T-helper 17 cell (primary cell): ENCODE measurements at regions not wholly inside any gene's neighbourhood (a gene's known extent, or its start where the extent isn't known, plus 50 kb on each side); places are given as distances from the start of the nearest gene placed in this dataset.

Experiments used
- ATAC-seq: fragments of 150-1000 bp; cut with Tn5 transposase; 2 replicates; pipeline ENCODE4 v1.10.0; 2021; ENCODE audit warnings: mild to moderate bottlenecking, moderate library complexity
- DNase-seq, 3 donors: peaks; one replicate each; pipeline versions ENCODE4 v3.0.0 to v3.0.0-alpha.2; 2020 to 2021
- H3K9me3 ChIP-seq: one replicate; pipeline ENCODE4 v1.7.0; 2013; ENCODE audit warnings: low read length, mild to moderate bottlenecking; ENCODE audit not compliant: control insufficient read depth, poor library complexity, severe bottlenecking
- H3K27ac Mint-ChIP-seq: one replicate; pipeline ENCODE4 v1.8.0; 2022; ENCODE audit warnings: mild to moderate bottlenecking, moderate library complexity, mixed read lengths
- H3K27me3 Mint-ChIP-seq: one replicate; pipeline ENCODE4 v1.8.0; 2022; ENCODE audit warnings: mixed read lengths
- H3K36me3 Mint-ChIP-seq: one replicate; pipeline ENCODE4 v1.8.0; 2022; ENCODE audit warnings: low read depth, mixed read lengths
- H3K4me1 Mint-ChIP-seq: one replicate; pipeline ENCODE4 v1.8.0; 2022; ENCODE audit warnings: mild to moderate bottlenecking, mixed read lengths
- H3K4me3 Mint-ChIP-seq: one replicate; pipeline ENCODE4 v1.8.0; 2022; ENCODE audit warnings: mild to moderate bottlenecking, moderate library complexity, mixed read lengths

DNA sequence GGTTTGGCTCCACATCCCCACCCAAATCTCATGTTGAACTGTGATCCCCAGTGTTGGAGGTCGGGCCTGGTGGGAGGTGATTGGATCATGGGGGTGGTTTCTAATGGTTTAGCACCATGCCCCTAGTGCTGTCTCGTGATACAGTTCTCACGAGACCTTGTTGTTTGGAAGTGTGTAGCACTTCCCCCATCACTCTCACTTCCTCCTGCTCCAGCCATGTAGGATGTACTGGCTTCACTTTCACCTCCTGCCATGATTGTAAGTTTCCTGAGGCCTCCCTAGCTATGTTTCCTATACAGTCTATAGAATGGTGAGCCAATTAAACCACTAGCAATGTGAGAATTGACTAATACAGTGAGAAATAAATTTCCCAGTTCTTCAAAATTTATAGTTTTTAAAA is 325.9 kb downstream of the FSIP2 start:
- ATAC-seq (no peak), DNase-seq (no peak)
- H3K36me3 Mint-ChIP-seq, result no peaks in the 10 kb centered on the region
- no peak overlapping the region for H3K4me3 Mint-ChIP-seq
- no peaks in the 10 kb centered on the region for H3K4me1 Mint-ChIP-seq
- no peak overlapping the region for H3K27ac Mint-ChIP-seq
- no peaks in the 10 kb centered on the region for H3K27me3 Mint-ChIP-seq
- peaks cover 2% of the 10 kb centered on the region for H3K9me3 ChIP-seq

GRCh38 chr2:186065491-186065890 is 326.9 kb downstream of the FSIP2 start:
- Mint-ChIP-seq H3K27ac (no peak overlapping the region), H3K36me3 (no peaks in the 10 kb centered on the region), H3K4me1 (no peaks in the 10 kb centered on the region), H3K4me3 (no peak overlapping the region), H3K27me3 (no peaks in the 10 kb centered on the region)
- no peak for ATAC-seq
- H3K9me3 ChIP-seq, result peaks cover 2% of the 10 kb centered on the region
- DNase-seq, result no peak

DNA sequence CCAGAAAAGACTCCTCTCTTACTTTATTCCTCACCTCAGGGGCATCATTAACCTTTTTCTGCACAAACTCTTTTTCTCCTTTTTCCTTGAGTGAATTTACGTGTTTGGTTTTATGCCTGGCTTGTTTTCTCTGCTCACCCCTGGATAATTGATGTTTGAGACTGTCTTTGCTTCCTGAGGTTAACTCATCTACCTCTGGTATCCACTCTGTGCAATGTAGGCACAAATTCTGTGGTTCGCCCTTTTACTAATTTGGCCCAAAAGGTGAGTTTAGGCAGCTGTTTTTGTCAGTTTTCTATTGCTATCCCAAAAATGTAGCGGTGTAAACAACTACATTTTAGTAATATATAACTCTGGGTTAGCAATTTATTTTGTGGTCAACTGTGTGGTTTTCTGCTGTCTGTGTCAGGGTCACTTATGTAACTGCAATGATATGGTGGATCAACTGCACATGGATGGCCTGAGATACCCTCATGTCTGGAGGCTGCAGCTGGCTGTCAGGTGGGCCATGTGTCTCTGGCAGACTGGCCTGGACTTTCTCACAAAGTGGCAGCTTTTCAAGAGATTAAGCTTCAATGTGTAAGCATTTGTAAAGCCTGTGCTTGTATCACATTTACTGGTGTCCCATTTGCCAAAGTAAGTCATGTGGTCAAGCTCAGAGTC is 329.7 kb downstream of the FSIP2 start:
- Mint-ChIP-seq H3K27me3 (no peaks in the 10 kb centered on the region), H3K27ac (no peak overlapping the region), H3K36me3 (no peaks in the 10 kb centered on the region), H3K4me3 (no peak overlapping the region), H3K4me1 (no peaks in the 10 kb centered on the region)
- DNase-seq (no peak), ATAC-seq (no peak)
- peaks cover 2% of the 10 kb centered on the region for H3K9me3 ChIP-seq

GRCh38 chr2:186069676-186070075 is 331.1 kb downstream of the FSIP2 start:
- DNase-seq, result no peak
- no peak for ATAC-seq
- Mint-ChIP-seq H3K4me1 (no peaks in the 10 kb centered on the region), H3K27ac (no peak overlapping the region), H3K4me3 (no peak overlapping the region), H3K36me3 (no peaks in the 10 kb centered on the region), H3K27me3 (no peaks in the 10 kb centered on the region)
- peaks cover 2% of the 10 kb centered on the region for H3K9me3 ChIP-seq

- no peak for ATAC-seq
- no peak overlapping the region for H3K27ac Mint-ChIP-seq
Measured at GRCh38 chr2:186085226-186085625, 346.6 kb downstream of the FSIP2 start.

DNA sequence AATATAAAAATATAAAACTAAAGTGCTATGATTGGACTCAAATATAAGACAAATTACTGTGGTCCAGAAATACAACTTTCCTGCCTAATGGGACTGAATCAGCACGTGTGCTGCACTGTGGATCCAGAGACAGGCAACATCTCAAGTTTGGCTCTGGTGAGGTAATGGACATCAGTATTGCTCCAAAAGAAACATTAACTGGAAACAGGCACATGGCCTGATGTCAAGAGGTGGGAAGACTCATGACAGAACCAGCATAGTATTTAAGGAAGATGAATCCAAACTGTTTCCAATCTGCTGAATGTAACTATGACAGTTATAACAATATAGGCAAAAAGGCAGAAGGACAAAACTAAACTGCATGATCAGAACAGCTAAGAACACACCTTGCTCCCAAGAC is 354.6 kb downstream of the FSIP2 start:
- Mint-ChIP-seq H3K27ac (no peak overlapping the region), H3K27me3 (no peaks in the 10 kb centered on the region), H3K4me3 (no peak overlapping the region), H3K36me3 (no peaks in the 10 kb centered on the region), H3K4me1 (no peaks in the 10 kb centered on the region)
- ATAC-seq, result no peak
- no peak for DNase-seq
- no peaks in the 10 kb centered on the region for H3K9me3 ChIP-seq

More at GRCh38 chr2:186085226-186085625, 346.6 kb downstream of the FSIP2 start:
- Mint-ChIP-seq H3K4me3 (no peak overlapping the region), H3K36me3 (no peaks in the 10 kb centered on the region), H3K27me3 (no peaks in the 10 kb centered on the region), H3K4me1 (no peaks in the 10 kb centered on the region)
- no peak for DNase-seq
- no peaks in the 10 kb centered on the region for H3K9me3 ChIP-seq

GRCh38 chr2:186098821-186099220 is 360.2 kb downstream of the FSIP2 start:
- Mint-ChIP-seq H3K27ac (no peak overlapping the region), H3K36me3 (no peaks in the 10 kb centered on the region), H3K27me3 (no peaks in the 10 kb centered on the region), H3K4me1 (no peaks in the 10 kb centered on the region), H3K4me3 (no peak overlapping the region)
- no peaks in the 10 kb centered on the region for H3K9me3 ChIP-seq
- DNase-seq (no peak), ATAC-seq (no peak)

DNA sequence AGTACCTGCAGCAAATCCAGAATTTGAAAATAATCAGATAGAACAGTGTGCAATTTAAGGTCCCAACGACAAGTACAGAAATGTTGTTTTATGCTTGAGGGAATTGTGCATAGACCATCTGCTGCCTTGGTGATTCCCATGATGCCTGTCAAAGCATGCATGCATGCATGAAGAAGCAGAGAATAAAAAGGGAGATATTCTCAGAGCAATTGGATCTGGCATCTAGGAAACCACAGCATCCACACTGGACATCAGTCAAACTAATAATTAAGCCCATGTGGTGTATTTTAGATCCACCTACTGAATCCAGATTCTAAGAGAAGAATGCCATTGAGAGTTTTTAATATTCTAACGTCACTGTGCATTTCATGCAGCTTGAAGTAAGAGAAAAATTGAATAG is 361.2 kb downstream of the FSIP2 start:
- Mint-ChIP-seq H3K27me3 (no peaks in the 10 kb centered on the region), H3K4me1 (no peaks in the 10 kb centered on the region), H3K36me3 (no peaks in the 10 kb centered on the region), H3K27ac (no peak overlapping the region), H3K4me3 (no peak overlapping the region)
- ATAC-seq, result no peak
- DNase-seq, result no peak
- no peaks in the 10 kb centered on the region for H3K9me3 ChIP-seq

GRCh38 chr2:186100636-186101035 is 362.0 kb downstream of the FSIP2 start:
- H3K36me3 Mint-ChIP-seq, result no peaks in the 10 kb centered on the region
- no peaks in the 10 kb centered on the region for H3K9me3 ChIP-seq
- no peaks in the 10 kb centered on the region for H3K27me3 Mint-ChIP-seq
- H3K4me3 Mint-ChIP-seq, result no peak overlapping the region
- ATAC-seq, result no peak
- no peak for DNase-seq
- no peak overlapping the region for H3K27ac Mint-ChIP-seq
- H3K4me1 Mint-ChIP-seq, result no peaks in the 10 kb centered on the region

DNA sequence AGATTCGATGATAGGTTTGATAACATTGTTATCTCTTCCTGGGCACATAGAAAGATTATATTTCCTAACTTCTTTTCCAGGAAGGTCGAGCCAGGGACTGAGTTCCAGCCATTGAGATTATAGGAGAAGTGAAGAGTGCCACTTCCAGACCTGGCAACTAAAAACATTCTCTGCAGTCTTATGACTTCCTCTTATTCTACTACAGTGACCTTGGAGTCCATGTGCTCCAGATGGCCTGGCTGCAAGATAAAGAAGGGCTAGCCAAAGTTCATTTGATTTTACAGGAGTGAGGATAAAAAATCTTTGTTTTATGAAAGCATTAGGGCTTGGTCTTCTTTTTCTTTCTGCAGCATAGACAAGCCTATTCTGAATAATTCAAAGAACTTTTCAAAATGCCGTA is 363.0 kb downstream of the FSIP2 start:
- H3K9me3 ChIP-seq, result no peaks in the 10 kb centered on the region
- Mint-ChIP-seq H3K27ac (no peak overlapping the region), H3K4me3 (no peak overlapping the region), H3K36me3 (no peaks in the 10 kb centered on the region), H3K4me1 (no peaks in the 10 kb centered on the region), H3K27me3 (no peaks in the 10 kb centered on the region)
- ATAC-seq (no peak), DNase-seq (no peak)

DNA sequence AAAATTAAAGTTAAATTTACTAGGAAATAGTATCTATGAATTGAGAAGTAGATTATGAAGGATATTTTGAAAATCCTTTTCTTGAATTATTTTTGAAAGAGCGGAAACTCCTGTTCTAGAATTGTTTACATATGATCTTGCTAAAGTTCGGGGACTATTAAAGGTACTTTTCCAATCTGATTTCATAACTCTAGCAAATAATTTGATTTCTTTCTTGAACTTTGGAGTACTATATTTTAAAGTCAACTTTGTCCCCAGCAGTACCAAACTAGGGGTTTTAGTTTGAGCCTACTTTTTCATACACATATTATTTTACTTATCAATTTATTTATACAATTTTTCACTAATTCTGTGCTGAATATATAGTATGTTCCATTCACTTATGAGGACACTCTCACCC is 364.7 kb downstream of the FSIP2 start:
- ATAC-seq, result no peak
- no peaks in the 10 kb centered on the region for H3K27me3 Mint-ChIP-seq
- H3K27ac Mint-ChIP-seq, result no peak overlapping the region
- H3K4me3 Mint-ChIP-seq, result no peak overlapping the region
- H3K4me1 Mint-ChIP-seq, result no peaks in the 10 kb centered on the region
- peaks cover 2% of the 10 kb centered on the region for H3K36me3 Mint-ChIP-seq
- DNase-seq, result no peak
- H3K9me3 ChIP-seq, result no peaks in the 10 kb centered on the region

DNA sequence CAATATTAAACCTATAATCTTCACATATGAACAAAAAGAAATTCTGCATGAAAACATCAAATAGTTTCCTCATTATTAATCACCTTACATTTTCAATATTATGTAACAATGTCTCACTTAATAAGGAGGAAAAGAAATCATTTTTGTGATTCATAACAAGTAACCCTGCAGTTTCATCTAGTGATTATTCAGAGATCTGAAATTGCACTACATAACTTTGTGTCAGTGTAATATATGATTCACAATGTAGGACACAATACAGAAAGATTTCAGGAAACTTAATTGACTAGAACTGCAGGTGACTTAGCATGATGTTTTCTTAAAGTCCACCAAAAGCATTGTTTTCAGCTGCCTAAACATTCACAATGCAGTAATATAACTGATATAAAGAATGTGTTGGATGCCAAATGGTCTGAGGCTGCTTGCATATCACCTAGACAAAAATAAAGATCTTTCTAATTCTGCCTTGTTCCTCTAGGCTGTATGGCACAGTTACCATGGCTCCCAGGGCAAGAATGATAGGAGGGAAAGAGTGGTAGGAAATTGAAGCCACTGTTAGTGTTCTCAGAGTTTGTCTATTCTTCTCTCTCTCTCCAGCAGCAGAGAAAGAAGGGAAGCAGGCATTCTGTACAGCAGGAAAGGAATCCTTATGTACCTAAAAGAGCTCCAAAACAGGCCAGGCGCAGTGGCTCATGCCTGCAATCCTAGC is 366.6 kb downstream of the FSIP2 start:
- no peak overlapping the region for H3K27ac Mint-ChIP-seq
- no peak for DNase-seq
- no peaks in the 10 kb centered on the region for H3K4me1 Mint-ChIP-seq
- H3K4me3 Mint-ChIP-seq, result no peak overlapping the region
- H3K27me3 Mint-ChIP-seq, result no peaks in the 10 kb centered on the region
- peaks cover 2% of the 10 kb centered on the region for H3K36me3 Mint-ChIP-seq
- no peak for ATAC-seq
- no peaks in the 10 kb centered on the region for H3K9me3 ChIP-seq

DNA sequence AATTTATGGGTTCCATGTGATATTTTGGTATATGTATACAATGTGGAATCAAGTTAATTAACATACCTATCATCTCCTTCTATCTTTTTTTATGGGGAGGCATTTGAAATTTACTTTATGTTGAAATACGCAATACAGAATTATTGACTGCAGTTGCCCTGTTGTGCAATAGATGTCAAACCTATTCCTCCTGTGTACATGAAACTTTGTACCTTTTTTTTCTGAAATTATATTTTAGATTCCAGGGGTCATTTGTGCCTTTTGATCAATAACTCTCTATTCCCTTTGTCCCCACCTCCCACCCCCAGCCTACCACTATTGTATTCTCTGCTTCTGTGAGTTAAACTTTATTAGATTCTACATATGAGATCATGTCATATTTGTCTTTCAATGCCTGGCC is 369.9 kb downstream of the FSIP2 start:
- Mint-ChIP-seq H3K4me1 (no peaks in the 10 kb centered on the region), H3K27me3 (no peaks in the 10 kb centered on the region), H3K27ac (no peak overlapping the region), H3K36me3 (peaks cover 2% of the 10 kb centered on the region), H3K4me3 (no peak overlapping the region)
- no peaks in the 10 kb centered on the region for H3K9me3 ChIP-seq
- DNase-seq (no peak), ATAC-seq (no peak)

GRCh38 chr2:186113284-186113683 is 372.8 kb upstream of the ZC3H15 start:
- Mint-ChIP-seq H3K4me1 (no peaks in the 10 kb centered on the region), H3K4me3 (no peak overlapping the region), H3K27me3 (no peaks in the 10 kb centered on the region), H3K36me3 (peaks cover 2% of the 10 kb centered on the region), H3K27ac (no peak overlapping the region)
- H3K9me3 ChIP-seq, result peaks cover 4% of the 10 kb centered on the region
- DNase-seq (no peak), ATAC-seq (no peak)
